WTC11 (cell line): ENCODE measurements at regions not wholly inside any gene's neighbourhood (a gene's known extent, or its start where the extent isn't known, plus 50 kb on each side); places are given as distances from the start of the nearest gene placed in this dataset.
A peak's percentile ranks its signal among the peaks of the same experiment; 100 is the strongest.

Experiments used
- ATAC-seq: fragments of 200-7000 bp; cut with Tn5 transposase; 2 replicates; pipeline ENCODE4 v1.10.0; 2021; ENCODE audit warnings: mild to moderate bottlenecking, moderate library complexity
- CTCF ChIA-PET: fragments of 300-600 bp; sonication (Branson Sonifier 250); formaldehyde crosslinking; loops from one replicate; lab custom pipeline; 2021; ENCODE audit warnings: antibody characterized with exemption; lab: Charles Lee
- POLR2A ChIA-PET: fragments of 350-600 bp; sonication (Branson Sonifier 250); formaldehyde crosslinking; loops from one replicate; lab custom pipeline; 2021; ENCODE audit warnings: antibody characterized with exemption; lab: Charles Lee
- DNase-seq: peaks from one replicate; pipeline ENCODE4 v3.0.0; 2021; ENCODE audit warnings: low spot score
- H3K27ac Mint-ChIP-seq: 2 replicates; pipeline ENCODE4 v1.8.0; 2021; ENCODE audit warnings: mixed read lengths
- H3K27me3 Mint-ChIP-seq: 2 replicates; pipeline ENCODE4 v1.8.0; 2021; ENCODE audit warnings: low read depth, mild to moderate bottlenecking, moderate library complexity, mixed read lengths
- H3K36me3 Mint-ChIP-seq: 2 replicates; pipeline ENCODE4 v1.8.0; 2021; ENCODE audit warnings: mixed read lengths
- H3K4me1 Mint-ChIP-seq: 2 replicates; pipeline ENCODE4 v1.8.0; 2022; ENCODE audit warnings: mixed read lengths
- H3K4me3 Mint-ChIP-seq: 2 replicates; pipeline ENCODE4 v1.8.0; 2021; ENCODE audit warnings: mild to moderate bottlenecking, moderate library complexity, mixed read lengths
- H3K9me3 Mint-ChIP-seq: 2 replicates; pipeline ENCODE4 v1.8.0; 2021; ENCODE audit warnings: mixed read lengths
- CREB1 ChIP-seq: sonication (generic); formaldehyde crosslinking; IDR thresholded peaks from 2 replicates; pipeline ENCODE4 v1.8.0; 2023; ENCODE audit warnings: mild to moderate bottlenecking, missing genetic modification reagents
- CREM ChIP-seq: sonication (generic); formaldehyde crosslinking; IDR thresholded peaks from 2 replicates; pipeline ENCODE4 v1.8.1; 2022; ENCODE audit warnings: mild to moderate bottlenecking, missing genetic modification reagents, moderate library complexity
- FOXK1 ChIP-seq: sonication (generic); formaldehyde crosslinking; IDR thresholded peaks from 2 replicates; pipeline ENCODE4 v1.8.0; 2022; ENCODE audit warnings: mild to moderate bottlenecking, moderate library complexity, missing genetic modification reagents
- NFATC4 ChIP-seq: fragments of 250-450 bp; sonication (Bioruptor Pico); IDR thresholded peaks from 2 replicates; pipeline ENCODE4 v1.9.0; 2021; ENCODE audit warnings: mild to moderate bottlenecking
- NR1H2 ChIP-seq: sonication (generic); formaldehyde crosslinking; IDR thresholded peaks from 2 replicates; pipeline ENCODE4 v1.9.0; 2021; ENCODE audit warnings: mild to moderate bottlenecking, moderate library complexity, missing genetic modification reagents
- NR3C1 ChIP-seq: sonication (generic); formaldehyde crosslinking; conservative IDR thresholded peaks from 2 replicates; pipeline ENCODE4 v1.8.1; 2023; ENCODE audit warnings: low read depth, mild to moderate bottlenecking, missing genetic modification reagents
- TF ChIP-seq, protein P1 (sequence below): sonication (generic); formaldehyde crosslinking; IDR thresholded peaks from 2 replicates; pipeline ENCODE4 v1.8.1; 2022; ENCODE audit warnings: missing genetic modification reagents, borderline replicate concordance
- TF ChIP-seq, protein P2 (sequence below): sonication (generic); formaldehyde crosslinking; IDR thresholded peaks from 2 replicates; pipeline ENCODE4 v1.8.1; 2023; ENCODE audit warnings: mild to moderate bottlenecking, missing genetic modification reagents
- TF ChIP-seq, protein P3 (sequence below): sonication (generic); formaldehyde crosslinking; IDR thresholded peaks from 2 replicates; pipeline ENCODE4 v1.8.0; 2022; ENCODE audit warnings: mild to moderate bottlenecking, missing genetic modification reagents
- TF ChIP-seq, protein P4 (sequence below): sonication (generic); formaldehyde crosslinking; conservative IDR thresholded peaks from 2 replicates; pipeline ENCODE4 v1.8.1; 2023; ENCODE audit warnings: mild to moderate bottlenecking, low read depth, missing genetic modification reagents, moderate library complexity
- TF ChIP-seq, protein P5 (sequence below): fragments of 250-450 bp; sonication (Bioruptor Pico); IDR thresholded peaks from 2 replicates; pipeline ENCODE4 v1.9.0; 2021; ENCODE audit warnings: moderate library complexity, mild to moderate bottlenecking, inconsistent platforms, borderline replicate concordance
- TF ChIP-seq, protein P6 (sequence below): fragments of 250-450 bp; sonication (Bioruptor Pico); conservative IDR thresholded peaks from 2 replicates; pipeline ENCODE4 v1.9.0; 2021; ENCODE audit warnings: mild to moderate bottlenecking
- TF ChIP-seq, protein P7 (sequence below): sonication (generic); formaldehyde crosslinking; IDR thresholded peaks from 2 replicates; pipeline ENCODE4 v1.8.1; 2023; ENCODE audit warnings: mild to moderate bottlenecking, missing genetic modification reagents, moderate library complexity

DNA sequence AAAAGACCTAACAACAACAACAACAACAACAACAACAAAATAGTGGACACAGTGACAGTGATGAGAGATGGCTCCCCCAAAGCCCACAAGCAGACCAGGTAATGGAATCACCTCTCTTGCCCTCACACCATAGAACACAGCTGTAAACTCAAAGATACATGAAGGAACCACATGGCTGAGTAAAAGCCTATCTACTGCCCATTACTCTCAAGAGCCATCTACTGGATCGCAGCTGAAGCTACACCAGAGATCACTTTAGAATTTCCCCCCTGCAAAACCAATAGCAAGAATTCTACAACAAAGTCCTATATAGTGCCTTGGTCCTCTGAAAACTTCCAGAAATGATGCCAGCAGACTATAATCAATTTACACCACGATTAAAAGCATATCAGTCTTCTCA is 1537.6 kb upstream of the CDH9 start:
- no peak overlapping the region for H3K4me3 Mint-ChIP-seq
- peaks cover 36% of the 10 kb centered on the region for H3K9me3 Mint-ChIP-seq
- H3K4me1 Mint-ChIP-seq: no peaks in the 10 kb centered on the region
- DNase-seq (no peak), ATAC-seq (peak; percentile 98)
- ChIA-PET CTCF (interaction anchor here (1.2 to 2.0 kb wide), 5 partner anchors 17 to 231 kb away, joined by 3 to 15 read pairs (median 5); no protein-coding TSS in a partner anchor), POLR2A (no interaction called here)
- H3K36me3 Mint-ChIP-seq: peaks cover 3% of the 10 kb centered on the region; the same call in 1 of the 2 replicates
- H3K27ac Mint-ChIP-seq: no peak overlapping the region
- TF ChIP-seq, protein P1, sequence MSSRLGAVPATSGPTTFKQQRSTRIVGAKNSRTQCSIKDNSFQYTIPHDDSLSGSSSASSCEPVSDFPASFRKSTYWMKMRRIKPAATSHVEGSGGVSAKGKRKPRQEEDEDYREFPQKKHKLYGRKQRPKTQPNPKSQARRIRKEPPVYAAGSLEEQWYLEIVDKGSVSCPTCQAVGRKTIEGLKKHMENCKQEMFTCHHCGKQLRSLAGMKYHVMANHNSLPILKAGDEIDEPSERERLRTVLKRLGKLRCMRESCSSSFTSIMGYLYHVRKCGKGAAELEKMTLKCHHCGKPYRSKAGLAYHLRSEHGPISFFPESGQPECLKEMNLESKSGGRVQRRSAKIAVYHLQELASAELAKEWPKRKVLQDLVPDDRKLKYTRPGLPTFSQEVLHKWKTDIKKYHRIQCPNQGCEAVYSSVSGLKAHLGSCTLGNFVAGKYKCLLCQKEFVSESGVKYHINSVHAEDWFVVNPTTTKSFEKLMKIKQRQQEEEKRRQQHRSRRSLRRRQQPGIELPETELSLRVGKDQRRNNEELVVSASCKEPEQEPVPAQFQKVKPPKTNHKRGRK (CRISPR knock-in tag): no peak
- TF ChIP-seq, protein P2, sequence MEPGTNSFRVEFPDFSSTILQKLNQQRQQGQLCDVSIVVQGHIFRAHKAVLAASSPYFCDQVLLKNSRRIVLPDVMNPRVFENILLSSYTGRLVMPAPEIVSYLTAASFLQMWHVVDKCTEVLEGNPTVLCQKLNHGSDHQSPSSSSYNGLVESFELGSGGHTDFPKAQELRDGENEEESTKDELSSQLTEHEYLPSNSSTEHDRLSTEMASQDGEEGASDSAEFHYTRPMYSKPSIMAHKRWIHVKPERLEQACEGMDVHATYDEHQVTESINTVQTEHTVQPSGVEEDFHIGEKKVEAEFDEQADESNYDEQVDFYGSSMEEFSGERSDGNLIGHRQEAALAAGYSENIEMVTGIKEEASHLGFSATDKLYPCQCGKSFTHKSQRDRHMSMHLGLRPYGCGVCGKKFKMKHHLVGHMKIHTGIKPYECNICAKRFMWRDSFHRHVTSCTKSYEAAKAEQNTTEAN: no peak
- TF ChIP-seq, protein P3, sequence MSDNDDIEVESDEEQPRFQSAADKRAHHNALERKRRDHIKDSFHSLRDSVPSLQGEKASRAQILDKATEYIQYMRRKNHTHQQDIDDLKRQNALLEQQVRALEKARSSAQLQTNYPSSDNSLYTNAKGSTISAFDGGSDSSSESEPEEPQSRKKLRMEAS: peak; percentile 33; the same call in 1 of the 2 replicates
- no peak for TF ChIP-seq NFATC4
- no peak for TF ChIP-seq FOXK1 (CRISPR knock-in tag)
- H3K27me3 Mint-ChIP-seq: no peaks in the 10 kb centered on the region; the same call in 1 of the 2 replicates

DNA sequence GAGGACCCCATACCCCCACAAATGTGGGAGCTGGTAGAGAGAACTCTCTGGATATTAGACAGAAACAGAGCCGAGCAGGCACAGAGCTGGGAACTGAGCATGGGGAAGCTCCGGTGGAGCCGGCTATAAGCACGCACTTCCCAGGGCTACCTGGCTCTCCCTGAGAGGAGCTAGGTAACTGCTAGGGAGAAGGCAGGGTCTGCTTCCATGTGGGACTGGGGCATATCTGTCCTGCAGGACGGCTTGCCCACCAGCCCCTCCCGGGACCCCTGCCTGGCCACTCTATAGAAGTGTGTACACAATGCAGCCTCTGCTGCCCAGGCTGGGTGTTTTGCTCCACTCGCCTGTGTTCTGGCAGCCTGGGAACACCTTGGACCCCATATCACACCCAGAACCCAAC is 1537.0 kb upstream of the CDH9 start:
- ATAC-seq (no peak), DNase-seq (no peak)
- TF ChIP-seq, protein P2: no peak
- TF ChIP-seq FOXK1 (CRISPR knock-in tag): no peak
- Mint-ChIP-seq H3K36me3 (peaks cover 3% of the 10 kb centered on the region; the same call in 1 of the 2 replicates), H3K27me3 (no peaks in the 10 kb centered on the region; the same call in 1 of the 2 replicates), H3K9me3 (peaks cover 33% of the 10 kb centered on the region), H3K27ac (no peak overlapping the region), H3K4me1 (no peaks in the 10 kb centered on the region), H3K4me3 (no peak overlapping the region)
- ChIA-PET POLR2A (no interaction called here), CTCF (interaction anchor here (1.2 to 2.0 kb wide), 5 partner anchors 18 to 230 kb away, joined by 3 to 15 read pairs (median 5); no protein-coding TSS in a partner anchor)

DNA sequence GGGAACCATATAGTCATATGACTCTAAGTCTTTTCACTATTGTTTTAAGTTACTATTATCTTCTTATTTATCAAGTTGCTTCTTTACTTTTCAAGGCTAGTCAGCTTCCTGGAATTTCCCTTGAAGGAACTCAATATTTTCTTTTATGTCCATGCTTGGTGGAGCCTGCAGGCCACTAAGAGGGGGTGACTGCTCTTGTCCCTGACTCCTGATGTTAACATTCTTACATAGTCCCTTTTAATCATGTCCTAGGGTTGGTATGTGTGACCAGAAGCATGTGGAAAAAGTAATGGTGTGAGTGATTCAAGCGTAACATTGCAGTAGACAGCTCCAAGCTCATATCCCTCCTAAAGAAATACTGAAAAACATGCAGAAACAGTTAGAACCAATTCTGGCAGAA is 1536.2 kb upstream of the CDH9 start:
- Mint-ChIP-seq H3K4me1 (no peaks in the 10 kb centered on the region), H3K27me3 (no peaks in the 10 kb centered on the region; the same call in 1 of the 2 replicates), H3K9me3 (peaks cover 32% of the 10 kb centered on the region), H3K4me3 (no peak overlapping the region), H3K27ac (no peak overlapping the region), H3K36me3 (peaks cover 3% of the 10 kb centered on the region; the same call in 1 of the 2 replicates)
- ATAC-seq (no peak), DNase-seq (no peak)
- ChIA-PET CTCF (no interaction called here), POLR2A (no interaction called here)
- TF ChIP-seq NR3C1 (no peak), CREB1 (CRISPR knock-in tag) (no peak), NR1H2 (no peak), CREM (CRISPR knock-in tag) (no peak)
- TF ChIP-seq, protein P2: no peak
- TF ChIP-seq, protein P4, sequence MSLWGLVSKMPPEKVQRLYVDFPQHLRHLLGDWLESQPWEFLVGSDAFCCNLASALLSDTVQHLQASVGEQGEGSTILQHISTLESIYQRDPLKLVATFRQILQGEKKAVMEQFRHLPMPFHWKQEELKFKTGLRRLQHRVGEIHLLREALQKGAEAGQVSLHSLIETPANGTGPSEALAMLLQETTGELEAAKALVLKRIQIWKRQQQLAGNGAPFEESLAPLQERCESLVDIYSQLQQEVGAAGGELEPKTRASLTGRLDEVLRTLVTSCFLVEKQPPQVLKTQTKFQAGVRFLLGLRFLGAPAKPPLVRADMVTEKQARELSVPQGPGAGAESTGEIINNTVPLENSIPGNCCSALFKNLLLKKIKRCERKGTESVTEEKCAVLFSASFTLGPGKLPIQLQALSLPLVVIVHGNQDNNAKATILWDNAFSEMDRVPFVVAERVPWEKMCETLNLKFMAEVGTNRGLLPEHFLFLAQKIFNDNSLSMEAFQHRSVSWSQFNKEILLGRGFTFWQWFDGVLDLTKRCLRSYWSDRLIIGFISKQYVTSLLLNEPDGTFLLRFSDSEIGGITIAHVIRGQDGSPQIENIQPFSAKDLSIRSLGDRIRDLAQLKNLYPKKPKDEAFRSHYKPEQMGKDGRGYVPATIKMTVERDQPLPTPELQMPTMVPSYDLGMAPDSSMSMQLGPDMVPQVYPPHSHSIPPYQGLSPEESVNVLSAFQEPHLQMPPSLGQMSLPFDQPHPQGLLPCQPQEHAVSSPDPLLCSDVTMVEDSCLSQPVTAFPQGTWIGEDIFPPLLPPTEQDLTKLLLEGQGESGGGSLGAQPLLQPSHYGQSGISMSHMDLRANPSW (CRISPR knock-in tag): no peak
- TF ChIP-seq, protein P5, sequence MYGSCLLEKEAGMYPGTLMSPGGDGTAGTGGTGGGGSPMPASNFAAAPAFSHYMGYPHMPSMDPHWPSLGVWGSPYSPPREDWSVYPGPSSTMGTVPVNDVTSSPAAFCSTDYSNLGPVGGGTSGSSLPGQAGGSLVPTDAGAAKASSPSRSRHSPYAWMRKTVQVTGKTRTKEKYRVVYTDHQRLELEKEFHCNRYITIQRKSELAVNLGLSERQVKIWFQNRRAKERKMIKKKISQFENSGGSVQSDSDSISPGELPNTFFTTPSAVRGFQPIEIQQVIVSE (CRISPR knock-in tag): no peak
- TF ChIP-seq, protein P6, sequence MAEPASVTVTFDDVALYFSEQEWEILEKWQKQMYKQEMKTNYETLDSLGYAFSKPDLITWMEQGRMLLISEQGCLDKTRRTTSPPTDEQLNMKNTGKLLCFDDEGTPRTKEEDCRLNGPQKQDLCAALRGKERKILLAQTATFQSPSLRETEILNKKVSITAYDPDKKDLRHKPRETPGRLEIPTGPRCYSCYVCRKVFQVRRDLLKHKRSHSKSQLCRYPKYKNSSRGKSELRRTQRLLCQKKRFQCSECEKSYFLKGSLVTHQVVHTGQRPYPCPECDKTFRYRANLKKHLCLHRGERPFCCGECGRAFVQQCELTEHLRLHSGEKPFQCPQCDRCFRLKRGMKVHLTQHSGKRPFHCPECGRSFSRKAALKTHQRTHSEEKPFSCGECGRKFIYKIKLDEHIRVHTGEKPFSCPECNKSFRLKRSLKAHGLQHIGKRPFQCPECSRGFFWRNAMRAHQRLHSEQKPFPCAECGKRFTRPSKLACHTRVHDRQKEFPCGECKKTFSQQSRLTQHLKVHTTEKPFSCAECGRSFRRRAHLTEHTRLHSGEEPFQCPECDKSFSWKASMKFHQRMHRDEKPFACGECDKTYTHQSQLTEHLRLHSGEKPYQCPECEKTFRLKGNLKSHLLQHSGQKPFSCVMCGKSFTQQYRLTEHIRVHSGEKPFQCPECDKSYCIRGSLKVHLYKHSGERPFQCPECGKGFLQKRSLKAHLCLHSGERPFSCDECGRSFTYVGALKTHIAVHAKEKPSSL: no peak
- TF ChIP-seq, protein P7, sequence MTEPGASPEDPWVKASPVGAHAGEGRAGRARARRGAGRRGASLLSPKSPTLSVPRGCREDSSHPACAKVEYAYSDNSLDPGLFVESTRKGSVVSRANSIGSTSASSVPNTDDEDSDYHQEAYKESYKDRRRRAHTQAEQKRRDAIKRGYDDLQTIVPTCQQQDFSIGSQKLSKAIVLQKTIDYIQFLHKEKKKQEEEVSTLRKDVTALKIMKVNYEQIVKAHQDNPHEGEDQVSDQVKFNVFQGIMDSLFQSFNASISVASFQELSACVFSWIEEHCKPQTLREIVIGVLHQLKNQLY (CRISPR knock-in tag): no peak
